GM21390 (cell line): ENCODE measurements at regions not wholly inside any gene's neighbourhood (a gene's known extent, or its start where the extent isn't known, plus 50 kb on each side); places are given as distances from the start of the nearest gene placed in this dataset.

Experiments
- ATAC-seq: cut with Tn5 transposase; IDR thresholded peaks from one replicate; pipeline ENCODE4 v1.9.1; 2021; ENCODE audit not compliant: unreplicated experiment

DNA sequence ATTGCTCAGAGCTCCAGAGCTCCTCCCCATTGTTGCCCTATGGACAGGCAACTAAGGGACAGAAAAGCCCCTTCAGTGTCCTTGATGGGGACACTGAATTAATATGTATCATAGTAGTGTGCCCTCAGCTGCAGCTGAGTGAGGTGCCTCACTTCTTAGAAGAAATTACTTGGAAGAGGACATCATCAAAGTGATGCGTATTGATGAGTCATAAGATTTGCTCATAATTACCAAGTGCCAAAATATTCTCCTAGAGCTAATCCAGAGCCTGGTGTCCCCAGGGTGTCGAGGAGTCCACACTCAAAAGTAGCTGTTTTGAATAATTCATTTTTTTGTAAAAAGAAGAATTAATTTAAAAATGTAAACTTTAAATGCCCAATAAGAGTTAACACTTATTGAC lies 200.7 kb upstream of the SEMA6D start:
- ATAC-seq: no peak

DNA sequence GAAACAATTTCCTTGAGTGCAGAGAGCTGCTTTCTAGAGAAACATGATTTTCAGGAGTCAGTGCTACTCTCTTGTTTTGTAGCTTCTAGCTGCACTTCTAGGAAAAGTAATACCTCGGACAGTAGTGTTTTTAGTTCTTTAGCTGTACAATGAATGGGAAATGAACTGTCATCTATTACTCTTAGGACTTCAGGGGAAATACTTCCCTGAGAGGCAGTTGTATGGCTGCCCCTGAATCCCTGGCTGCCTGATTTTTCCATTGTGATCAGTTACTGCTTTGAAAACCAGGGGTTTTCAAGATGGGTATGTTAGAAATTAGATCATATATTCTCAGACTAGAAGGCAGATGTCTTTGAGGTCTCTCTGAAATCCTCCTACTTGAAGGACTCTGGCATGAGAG lies 200.3 kb upstream of the SEMA6D start:
- no peak for ATAC-seq

DNA sequence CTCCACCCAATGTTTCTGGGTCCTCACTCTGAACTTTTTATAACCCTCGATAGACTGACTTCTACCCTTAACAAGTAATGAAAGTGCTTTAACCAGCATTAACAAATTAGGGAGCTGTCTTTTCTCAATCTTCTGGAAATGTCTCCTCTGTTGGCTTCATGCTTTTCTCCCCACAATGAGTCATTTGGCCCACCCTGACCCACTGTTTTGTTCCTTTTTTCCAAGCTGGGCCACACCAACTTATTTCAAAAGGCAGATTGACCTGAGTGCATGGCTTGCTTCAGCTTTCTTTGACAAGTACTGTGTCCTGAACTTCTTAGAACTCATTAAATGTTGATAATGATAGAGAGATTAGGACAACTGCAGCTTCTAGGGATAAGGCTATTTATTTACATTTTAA lies 199.6 kb upstream of the SEMA6D start:
- ATAC-seq: no peak

DNA sequence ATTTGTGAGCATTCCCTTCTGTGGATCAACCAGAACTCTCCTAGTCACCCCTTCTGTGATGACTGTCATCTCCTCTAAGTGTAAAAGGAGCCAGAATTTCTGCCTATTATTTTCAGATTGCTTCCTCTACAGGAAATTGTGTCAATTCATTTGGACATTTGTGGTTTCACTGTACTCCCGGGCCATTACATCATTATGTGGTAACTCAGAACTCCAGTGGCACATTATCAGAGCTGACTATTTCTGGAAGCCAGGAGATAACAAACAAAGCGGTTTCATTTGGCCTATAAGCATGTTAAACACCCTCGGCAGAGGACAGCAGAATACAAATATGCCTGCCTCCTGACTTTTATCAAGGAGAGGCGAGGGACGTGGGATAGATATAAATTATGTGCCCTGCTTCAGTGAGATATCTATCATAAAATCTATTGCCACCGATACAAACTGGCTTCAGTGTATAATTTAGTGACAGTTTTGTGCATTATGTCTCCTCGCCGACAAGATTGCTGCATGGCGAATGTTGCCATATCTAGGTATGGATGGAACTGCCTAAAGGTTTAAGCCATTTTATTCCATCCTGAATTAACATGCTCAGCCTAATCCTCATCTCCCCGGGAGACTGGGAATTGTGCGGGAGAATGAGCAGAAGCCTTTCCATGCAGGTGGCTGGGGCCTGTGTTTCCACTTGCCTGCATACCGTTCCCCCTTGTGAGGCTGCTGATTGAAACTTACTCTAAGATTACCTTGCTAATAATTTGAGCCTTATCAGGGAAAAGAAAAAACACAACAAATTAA lies 193.4 kb upstream of the SEMA6D start:
- ATAC-seq: no peak

DNA sequence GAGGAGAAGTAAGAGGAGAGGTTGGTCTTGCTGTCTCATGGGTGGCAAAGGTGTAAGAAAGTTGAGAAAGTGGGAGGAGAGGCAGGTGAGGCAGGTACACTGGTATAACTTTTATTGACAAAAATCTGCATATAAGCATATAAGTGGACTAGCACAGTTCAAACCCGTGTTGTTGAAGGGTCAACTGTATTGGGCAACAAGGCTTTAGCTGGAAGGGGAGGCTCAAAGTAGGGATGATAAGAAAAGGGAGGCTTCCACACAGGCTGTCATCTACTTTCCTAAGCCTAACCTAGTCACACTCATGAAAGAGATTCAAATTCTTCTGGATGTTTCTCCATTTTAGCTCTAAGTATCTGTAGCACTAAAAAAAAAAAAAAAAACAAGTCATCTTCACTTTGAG lies 188.1 kb upstream of the SEMA6D start:
- no peak for ATAC-seq

DNA sequence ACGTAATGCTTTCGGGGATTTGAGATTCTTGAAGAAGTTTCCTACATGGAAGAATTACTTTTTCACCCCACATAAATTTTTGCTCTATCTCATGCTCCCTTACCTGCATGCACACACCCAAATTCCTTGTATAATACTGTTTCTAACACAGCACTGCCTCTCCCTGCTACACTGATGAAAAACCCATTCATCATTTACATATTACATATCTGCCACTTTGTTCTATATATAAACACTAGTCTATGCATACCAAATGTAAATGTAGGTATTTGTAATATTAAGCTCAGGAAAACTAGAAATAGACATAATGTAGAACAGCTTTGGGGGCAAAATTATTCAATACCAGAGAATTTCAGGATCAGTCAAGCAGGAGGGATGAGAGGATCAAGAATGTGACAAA lies 182.6 kb upstream of the SEMA6D start:
- no peak for ATAC-seq

DNA sequence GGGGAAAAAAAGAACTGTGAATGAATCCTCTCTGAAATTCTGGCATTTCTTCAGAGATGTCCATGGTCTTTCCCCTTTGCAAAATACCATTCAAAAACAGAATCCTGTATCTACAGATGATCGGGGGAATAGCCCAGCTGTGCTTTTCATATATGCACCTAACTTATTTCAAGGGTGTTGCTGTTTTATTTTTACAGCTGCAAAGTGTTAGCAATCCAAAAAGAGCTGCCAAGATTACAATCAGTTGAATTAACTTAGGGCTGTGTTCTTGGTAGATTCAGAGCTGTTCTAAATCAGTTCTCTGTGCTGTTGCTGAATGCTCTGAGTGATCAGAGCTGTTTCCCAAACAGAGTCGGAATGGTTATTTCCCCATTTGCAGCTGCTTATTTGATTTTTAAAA lies 175.7 kb upstream of the SEMA6D start:
- ATAC-seq: no peak

- ATAC-seq: no peak
Measured at GRCh38 chr15:47542312-47542989, 174.9 kb upstream of the SEMA6D start.

- no peak for ATAC-seq
Measured at GRCh38 chr15:47548231-47548630, 169.1 kb upstream of the SEMA6D start.

GRCh38 chr15:47548986-47549385 lies 168.3 kb upstream of the SEMA6D start:
- no peak for ATAC-seq

GRCh38 chr15:47551079-47551478 lies 166.2 kb upstream of the SEMA6D start:
- no peak for ATAC-seq

GRCh38 chr15:47551546-47551945 lies 165.8 kb upstream of the SEMA6D start:
- ATAC-seq: no peak

- ATAC-seq: no peak
Measured at GRCh38 chr15:47552978-47553608, 164.2 kb upstream of the SEMA6D start.

GRCh38 chr15:47553947-47554346 lies 163.4 kb upstream of the SEMA6D start:
- ATAC-seq: no peak

DNA sequence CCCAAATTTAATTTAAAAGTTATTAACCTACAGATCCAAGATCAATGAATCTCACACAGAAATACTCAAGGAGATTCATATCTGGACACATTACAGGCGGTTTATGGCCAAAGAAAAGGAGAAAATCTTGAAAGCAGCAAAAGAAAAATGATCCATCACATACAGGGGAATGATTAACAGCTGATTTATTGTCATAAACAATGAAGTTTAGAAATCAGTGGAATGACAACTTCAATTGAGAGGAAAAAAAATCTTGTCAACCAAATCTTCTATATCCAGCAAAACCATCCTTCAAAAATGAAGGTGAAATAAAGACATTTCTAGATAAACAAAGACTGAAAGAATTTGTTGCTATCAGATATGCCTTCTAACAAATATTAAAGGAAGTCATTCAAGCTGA lies 156.2 kb upstream of the SEMA6D start:
- no peak for ATAC-seq

GRCh38 chr15:47565949-47566348 lies 151.4 kb upstream of the SEMA6D start:
- no peak for ATAC-seq

DNA sequence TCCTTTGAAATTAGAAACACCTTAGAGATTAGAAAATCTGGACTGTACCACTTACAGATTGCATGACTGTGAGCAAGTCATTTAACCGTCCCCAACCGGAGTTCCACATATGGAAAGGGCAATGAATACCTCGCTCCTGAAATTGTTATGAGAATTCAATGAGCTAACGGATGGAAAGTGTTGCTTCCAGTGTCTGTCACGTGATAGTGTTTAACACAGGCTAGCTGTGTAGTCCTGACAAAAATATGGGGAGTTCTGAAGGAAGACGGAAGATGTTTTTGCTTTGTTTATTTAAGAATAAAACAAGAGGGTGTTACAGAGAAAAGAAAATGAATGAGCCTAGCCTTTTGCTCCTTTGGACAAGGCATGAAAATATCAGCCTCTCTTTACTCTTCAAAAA lies 150.7 kb upstream of the SEMA6D start:
- ATAC-seq: no peak

DNA sequence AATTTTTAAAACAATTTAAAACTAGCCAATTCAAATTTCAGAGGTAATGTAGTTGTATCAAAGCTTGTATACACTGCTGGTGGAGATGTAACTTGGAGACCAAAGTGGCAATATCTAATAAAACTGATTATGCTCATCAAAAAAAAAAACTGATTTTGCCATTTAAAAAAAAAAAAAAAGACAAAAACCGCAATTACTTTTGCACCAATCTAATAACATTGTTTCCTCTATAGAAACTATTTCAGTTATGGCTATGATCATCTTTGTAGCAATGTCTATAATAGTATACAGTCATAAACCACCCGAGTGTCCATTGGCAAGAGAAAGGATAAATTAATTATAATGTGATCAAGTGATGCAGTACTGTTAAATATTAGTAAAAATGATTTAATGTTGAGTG lies 149.3 kb upstream of the SEMA6D start:
- no peak for ATAC-seq

GRCh38 chr15:47570044-47570443 lies 147.3 kb upstream of the SEMA6D start:
- ATAC-seq: no peak

GRCh38 chr15:47570451-47570850 lies 146.9 kb upstream of the SEMA6D start:
- ATAC-seq: no peak

DNA sequence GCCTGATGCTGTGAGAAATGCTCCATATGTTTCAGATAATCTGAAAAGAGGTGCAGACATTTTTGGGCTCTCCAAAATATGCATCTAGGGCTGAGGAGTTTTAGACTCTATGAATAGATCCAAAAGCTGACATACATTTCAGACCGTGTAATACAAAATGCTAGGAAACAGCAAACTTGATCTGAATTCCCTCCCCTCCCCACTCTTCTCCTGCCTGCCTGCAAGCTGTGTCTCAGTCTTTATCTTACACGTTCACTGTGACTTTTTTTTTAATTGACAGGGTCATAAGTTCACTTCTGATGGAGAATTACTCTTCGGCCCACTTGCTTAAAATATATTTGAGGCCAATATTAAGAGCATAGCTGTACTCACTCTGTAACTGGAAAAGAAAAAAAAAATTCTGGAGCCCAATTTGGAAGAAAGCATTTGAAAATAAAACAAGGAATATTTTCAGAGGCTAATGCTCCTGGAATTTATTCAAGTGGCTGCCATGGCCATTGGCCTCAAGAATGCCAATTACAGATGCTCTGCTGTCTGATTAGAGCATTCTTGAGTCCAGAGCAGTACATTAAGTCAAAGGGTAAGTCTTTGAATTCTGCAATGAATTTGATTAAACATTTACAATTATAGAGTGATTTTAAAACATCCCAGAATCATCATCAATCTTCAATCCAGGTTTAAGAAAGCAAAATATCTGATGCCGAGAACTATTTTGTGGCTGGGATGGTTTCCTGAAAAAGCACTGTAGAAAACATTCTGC lies 146.2 kb upstream of the SEMA6D start:
- no peak for ATAC-seq

DNA sequence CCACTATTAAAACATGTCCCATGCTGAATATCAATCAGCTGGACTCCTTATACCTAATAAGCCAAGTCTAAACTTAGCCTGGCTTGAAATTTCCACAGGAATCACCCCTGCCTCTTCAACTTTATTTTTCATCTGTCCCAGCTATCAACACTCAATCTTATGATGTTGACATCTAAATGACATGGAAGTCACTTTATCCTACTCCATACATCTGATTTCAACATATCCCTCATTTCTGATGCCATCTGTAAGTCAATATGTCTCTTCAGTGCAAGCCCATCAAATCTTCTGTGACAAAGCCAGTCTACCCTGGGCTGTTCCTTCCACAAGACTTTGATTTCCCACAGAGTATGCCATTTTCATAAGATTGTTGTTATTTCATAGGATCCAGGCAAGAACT lies 143.6 kb upstream of the SEMA6D start:
- no peak for ATAC-seq
